GM10266 (cell line): ENCODE measurements at regions not wholly inside any gene's neighbourhood (a gene's known extent, or its start where the extent isn't known, plus 50 kb on each side); places are given as distances from the start of the nearest gene placed in this dataset.

ENCODE experiments used
- DNase-seq: peaks from one replicate; pipeline ENCODE4 v3.0.0; 2012; ENCODE audit errors: extremely low spot score
- TF ChIP-seq, protein P1 (sequence below): IDR thresholded peaks from 2 replicates; pipeline ENCODE4 v1.5.1; 2012; ENCODE audit warnings: mild to moderate bottlenecking, low read depth; ENCODE audit not compliant: control insufficient read depth, insufficient read depth; ENCODE audit errors: missing control alignments

DNA sequence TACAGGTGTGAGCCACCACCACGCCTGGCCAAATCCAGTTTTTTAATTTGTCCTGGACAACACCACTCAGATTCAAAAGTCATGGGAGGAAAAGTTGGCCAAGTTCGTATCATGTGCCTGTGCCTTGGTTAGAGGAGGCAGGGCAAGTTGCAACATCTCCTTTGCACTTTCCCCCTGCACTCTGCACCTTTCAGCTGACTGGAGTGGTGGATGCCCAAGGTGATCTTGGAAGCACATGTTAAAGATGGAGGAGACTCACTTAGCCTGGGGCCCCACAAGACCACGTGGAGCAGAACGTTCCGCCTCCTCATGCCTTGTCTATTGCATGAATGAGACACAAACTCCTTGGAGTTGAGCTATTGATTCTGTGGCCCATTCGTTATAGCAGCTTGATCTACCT, 82.1 kb upstream of the FZD10 start:
- DNase-seq, result no peak

DNA sequence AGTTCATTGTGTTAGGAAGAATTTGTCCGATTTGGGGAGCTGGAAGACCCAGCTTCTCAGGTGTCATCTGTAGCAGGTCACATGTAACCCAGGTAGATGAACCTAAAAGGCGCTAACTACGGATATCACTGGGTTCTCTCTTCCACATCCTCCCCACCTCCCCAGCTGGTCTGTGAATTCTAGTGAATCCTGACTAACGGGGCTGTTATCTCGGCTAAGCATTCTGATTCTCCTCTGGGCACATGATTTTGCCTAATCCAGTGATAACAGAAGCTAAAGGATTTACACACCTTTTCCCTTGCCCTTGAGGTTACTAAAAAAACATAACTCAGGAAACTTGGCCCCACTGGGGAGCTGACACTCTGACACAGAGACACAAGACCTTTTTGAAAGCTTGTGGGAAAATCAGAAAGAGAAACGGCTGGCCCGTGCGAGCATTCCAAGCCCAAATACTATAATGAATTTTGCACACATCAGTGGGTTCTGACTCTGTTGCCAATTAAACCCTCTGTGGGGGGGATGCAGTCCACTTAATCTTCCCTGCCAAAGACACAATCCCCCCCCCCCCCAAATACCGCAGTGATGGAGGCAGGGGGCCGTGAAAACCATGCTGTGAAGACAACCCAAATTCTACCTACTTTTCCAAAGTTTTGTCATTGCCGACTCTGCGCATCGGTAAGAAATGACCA, 81.0 kb upstream of the FZD10 start:
- TF ChIP-seq, protein P1, sequence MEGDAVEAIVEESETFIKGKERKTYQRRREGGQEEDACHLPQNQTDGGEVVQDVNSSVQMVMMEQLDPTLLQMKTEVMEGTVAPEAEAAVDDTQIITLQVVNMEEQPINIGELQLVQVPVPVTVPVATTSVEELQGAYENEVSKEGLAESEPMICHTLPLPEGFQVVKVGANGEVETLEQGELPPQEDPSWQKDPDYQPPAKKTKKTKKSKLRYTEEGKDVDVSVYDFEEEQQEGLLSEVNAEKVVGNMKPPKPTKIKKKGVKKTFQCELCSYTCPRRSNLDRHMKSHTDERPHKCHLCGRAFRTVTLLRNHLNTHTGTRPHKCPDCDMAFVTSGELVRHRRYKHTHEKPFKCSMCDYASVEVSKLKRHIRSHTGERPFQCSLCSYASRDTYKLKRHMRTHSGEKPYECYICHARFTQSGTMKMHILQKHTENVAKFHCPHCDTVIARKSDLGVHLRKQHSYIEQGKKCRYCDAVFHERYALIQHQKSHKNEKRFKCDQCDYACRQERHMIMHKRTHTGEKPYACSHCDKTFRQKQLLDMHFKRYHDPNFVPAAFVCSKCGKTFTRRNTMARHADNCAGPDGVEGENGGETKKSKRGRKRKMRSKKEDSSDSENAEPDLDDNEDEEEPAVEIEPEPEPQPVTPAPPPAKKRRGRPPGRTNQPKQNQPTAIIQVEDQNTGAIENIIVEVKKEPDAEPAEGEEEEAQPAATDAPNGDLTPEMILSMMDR, result no peak

More for the DNA sequence above, 82.1 kb upstream of the FZD10 start:
- TF ChIP-seq, protein P1, result no peak

DNA sequence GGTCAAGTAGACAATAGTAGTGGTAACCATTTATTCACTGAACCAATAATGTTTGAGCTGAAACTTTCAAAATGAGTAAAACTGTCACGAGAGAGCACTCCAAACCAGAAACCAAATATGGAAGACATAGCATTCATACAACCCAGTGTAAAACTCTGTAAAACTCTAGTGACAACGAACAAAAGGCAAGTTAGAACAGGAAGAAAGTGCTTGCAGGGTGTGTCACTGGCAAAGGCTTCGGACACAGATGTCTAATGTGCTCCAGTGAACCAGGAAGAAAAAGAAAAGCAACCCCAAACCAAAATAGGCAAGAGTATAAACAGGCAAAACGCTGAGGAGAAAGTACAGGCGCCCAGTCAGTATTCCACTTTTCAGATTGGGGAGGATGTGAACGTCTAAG, 79.3 kb upstream of the FZD10 start:
- DNase-seq, result no peak
- TF ChIP-seq, protein P1, result no peak

More for the DNA sequence above, 81.0 kb upstream of the FZD10 start:
- no peak for DNase-seq

DNA sequence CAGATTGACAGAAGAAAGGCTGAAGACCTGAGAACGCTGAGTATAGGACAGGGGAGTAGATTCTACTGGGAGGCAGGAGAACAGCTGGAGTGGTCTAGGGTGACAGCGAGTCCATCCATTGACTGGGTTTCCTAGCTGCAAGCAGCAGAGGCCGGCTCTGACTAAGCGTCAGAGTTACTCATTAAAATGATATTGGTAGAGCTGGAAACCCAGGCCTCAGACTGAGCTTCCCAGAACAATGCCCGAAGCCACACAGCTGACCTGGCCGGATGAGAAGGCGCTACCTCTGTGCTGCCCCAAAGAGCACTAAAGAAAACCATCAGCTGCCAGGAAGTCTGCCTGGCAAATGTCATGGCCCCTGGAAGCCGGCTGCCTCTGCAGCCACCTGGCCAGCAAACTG, 78.5 kb upstream of the FZD10 start:
- DNase-seq, result no peak
- TF ChIP-seq, protein P1, result no peak

DNA sequence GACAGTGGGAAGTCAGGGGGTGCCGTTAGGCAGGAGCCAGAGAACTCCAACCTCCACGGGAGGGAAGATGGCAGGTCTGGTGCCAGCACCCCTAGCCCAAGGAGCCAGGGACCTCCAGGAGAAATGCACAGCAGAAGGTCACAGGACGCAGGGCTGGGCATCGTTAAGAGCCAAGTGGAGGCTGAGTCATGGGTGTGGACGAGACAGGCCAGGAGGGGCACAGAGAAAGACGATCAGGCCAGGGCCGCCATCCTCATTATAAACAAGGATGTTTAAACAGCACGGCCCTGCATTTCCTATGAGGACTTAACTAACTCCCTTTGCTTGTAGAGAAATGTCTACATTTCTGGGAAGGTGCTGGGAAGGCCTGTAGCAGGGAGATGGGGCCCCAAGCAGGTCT, 77.9 kb upstream of the FZD10 start:
- TF ChIP-seq, protein P1, result no peak
- DNase-seq, result no peak

DNA sequence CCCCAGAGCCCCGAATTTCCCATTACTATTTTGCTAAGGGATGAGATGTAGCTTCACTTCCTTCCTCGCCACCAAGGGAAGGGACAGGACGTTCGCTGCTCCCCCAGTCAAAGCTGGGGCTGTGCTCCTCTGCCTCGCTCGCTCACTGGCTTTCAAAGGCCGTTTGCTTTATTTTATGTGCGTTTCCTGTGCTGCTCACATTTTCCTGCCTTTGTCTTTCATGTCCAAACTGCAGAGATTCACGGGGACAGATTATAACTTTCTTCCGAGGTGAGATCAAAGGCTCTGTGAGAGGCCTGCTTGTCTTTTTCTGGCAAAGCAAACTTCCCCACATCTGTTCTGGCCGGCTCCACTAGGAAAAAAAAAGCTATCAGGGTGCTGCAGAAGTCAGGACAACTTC, 76.0 kb upstream of the FZD10 start:
- DNase-seq, result no peak
- TF ChIP-seq, protein P1, result no peak

DNA sequence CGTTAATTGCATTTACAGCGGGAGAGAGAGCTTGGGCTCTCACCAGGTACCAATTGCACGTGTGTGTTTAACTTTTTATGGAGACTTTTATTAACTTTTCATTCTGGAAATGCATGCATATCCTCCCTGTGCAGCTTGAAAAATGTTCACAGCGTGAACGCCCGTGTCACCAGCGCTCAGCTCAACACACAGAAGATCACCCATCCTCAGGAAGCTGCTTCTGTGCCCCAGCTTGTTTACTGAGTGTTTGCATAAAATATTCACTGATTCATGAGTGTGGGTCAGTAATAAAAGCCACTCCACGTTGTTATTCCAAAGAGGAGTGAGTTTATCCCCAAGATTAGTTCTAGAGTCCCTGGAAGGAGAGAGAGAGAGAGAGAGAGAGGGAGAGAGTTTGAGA, 75.5 kb upstream of the FZD10 start:
- no peak for DNase-seq
- TF ChIP-seq, protein P1, result no peak
